LNCaP clone FGC (cell line): ENCODE measurements at regions not wholly inside any gene's neighbourhood (a gene's known extent, or its start where the extent isn't known, plus 50 kb on each side); places are given as distances from the start of the nearest gene placed in this dataset.

ENCODE experiments used
- DNase-seq: peaks from one replicate; pipeline ENCODE4 v3.0.0-alpha.2; 2011; ENCODE audit warnings: low read depth
- H3K4me3 ChIP-seq: 2 replicates; pipeline ENCODE4 v1.5.1; 2011; ENCODE audit warnings: mild to moderate bottlenecking, low read depth, low read length, control low read depth
- CTCF ChIP-seq: IDR thresholded peaks from 2 replicates; pipeline ENCODE4 v1.5.1; 2012; ENCODE audit warnings: mild to moderate bottlenecking; ENCODE audit not compliant: control insufficient read depth, insufficient read depth; ENCODE audit errors: extremely low read depth

- no peak overlapping the region for H3K4me3 ChIP-seq
- no peak for DNase-seq
- no peak for TF ChIP-seq CTCF
These were observed 69.4 kb downstream of the TOMM20 start for GRCh38 chr1:235059221-235059620.

GRCh38 chr1:235058695-235059094 is 69.9 kb downstream of the TOMM20 start:
- TF ChIP-seq CTCF = no peak

GRCh38 chr1:235057385-235058306 is 71.0 kb downstream of the TOMM20 start:
- TF ChIP-seq CTCF = no peak
- no peak for DNase-seq
- H3K4me3 ChIP-seq = no peak overlapping the region

More at GRCh38 chr1:235058695-235059094, 69.9 kb downstream of the TOMM20 start:
- DNase-seq = no peak
- no peak overlapping the region for H3K4me3 ChIP-seq

GRCh38 chr1:235056937-235057336 is 71.7 kb downstream of the TOMM20 start:
- no peak overlapping the region for H3K4me3 ChIP-seq
- DNase-seq = no peak
- TF ChIP-seq CTCF = no peak

GRCh38 chr1:235054936-235055335 is 73.7 kb downstream of the TOMM20 start:
- DNase-seq = no peak
- no peak for TF ChIP-seq CTCF
- H3K4me3 ChIP-seq = no peak overlapping the region

- TF ChIP-seq CTCF = no peak
- no peak for DNase-seq
These were observed 74.2 kb downstream of the TOMM20 start for GRCh38 chr1:235054466-235054865.

More at GRCh38 chr1:235054466-235054865, 74.2 kb downstream of the TOMM20 start:
- H3K4me3 ChIP-seq = no peak overlapping the region
